Hepatocyte (in vitro differentiated cells): ENCODE measurements at regions not wholly inside any gene's neighbourhood (a gene's known extent, or its start where the extent isn't known, plus 50 kb on each side); places are given as distances from the start of the nearest gene placed in this dataset.

Experiments
- EZH2 ChIP-seq: fragments of 200-600 bp; sonication (generic); IDR thresholded peaks from 2 replicates; pipeline ENCODE4 v1.6.1; 2016; ENCODE audit warnings: antibody characterized with exemption, mild to moderate bottlenecking, borderline replicate concordance
- TF ChIP-seq, protein P1 (sequence below): fragments of 200-600 bp; sonication (generic); IDR thresholded peaks from 2 replicates; pipeline ENCODE4 v1.5.1; 2016; ENCODE audit warnings: antibody characterized with exemption, mild to moderate bottlenecking; ENCODE audit not compliant: poor library complexity

DNA sequence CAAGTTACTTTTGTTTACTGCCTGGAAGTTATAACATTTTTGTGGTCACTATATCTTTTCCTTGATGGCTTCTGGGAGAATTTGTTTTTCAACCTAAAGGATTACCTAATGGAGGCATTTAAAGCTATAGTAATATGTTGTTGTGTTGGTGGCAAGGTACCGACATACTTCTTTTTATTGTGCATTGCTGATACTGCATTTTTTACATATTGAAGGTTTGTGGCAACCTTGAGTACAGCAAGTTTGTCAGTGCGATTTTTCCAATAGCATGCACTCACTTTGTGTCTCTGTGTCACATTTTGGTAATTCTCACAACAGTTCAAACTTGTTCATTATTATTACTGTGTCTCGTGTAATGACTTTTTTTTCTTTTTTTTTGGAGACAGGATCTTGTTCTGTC, 246.3 kb downstream of the LRRC70 start:
- TF ChIP-seq, protein P1, sequence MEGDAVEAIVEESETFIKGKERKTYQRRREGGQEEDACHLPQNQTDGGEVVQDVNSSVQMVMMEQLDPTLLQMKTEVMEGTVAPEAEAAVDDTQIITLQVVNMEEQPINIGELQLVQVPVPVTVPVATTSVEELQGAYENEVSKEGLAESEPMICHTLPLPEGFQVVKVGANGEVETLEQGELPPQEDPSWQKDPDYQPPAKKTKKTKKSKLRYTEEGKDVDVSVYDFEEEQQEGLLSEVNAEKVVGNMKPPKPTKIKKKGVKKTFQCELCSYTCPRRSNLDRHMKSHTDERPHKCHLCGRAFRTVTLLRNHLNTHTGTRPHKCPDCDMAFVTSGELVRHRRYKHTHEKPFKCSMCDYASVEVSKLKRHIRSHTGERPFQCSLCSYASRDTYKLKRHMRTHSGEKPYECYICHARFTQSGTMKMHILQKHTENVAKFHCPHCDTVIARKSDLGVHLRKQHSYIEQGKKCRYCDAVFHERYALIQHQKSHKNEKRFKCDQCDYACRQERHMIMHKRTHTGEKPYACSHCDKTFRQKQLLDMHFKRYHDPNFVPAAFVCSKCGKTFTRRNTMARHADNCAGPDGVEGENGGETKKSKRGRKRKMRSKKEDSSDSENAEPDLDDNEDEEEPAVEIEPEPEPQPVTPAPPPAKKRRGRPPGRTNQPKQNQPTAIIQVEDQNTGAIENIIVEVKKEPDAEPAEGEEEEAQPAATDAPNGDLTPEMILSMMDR: no peak
- no peak for TF ChIP-seq EZH2
